ENCODE measurements at regions not wholly inside any gene's neighbourhood (a gene's known extent, or its start where the extent isn't known, plus 50 kb on each side); places are given as distances from the start of the nearest gene placed in this dataset.

- DNase-seq (ENCODE audit: low read depth) = no peak
- no peak overlapping the region for H3K4me3 ChIP-seq (replicated peaks; ENCODE audit: low read depth, low read length)
- TF ChIP-seq CTCF (IDR thresholded peaks at IDR 0.05; ENCODE audit: low read length, missing control alignments) = no peak
Observed at GRCh38 chr5:125600559-125600958, 822.6 kb upstream of the GRAMD2B start.

GRCh38 chr5:125602184-125602583, 821.0 kb upstream of the GRAMD2B start:
- TF ChIP-seq CTCF (IDR thresholded peaks at IDR 0.05; ENCODE audit: low read length, missing control alignments) = no peak
- no peak overlapping the region for H3K4me3 ChIP-seq (replicated peaks; ENCODE audit: low read depth, low read length)
- no peak for DNase-seq (ENCODE audit: low read depth)

GRCh38 chr5:125603321-125603720, 819.9 kb upstream of the GRAMD2B start:
- DNase-seq (ENCODE audit: low read depth) = no peak
- H3K4me3 ChIP-seq (replicated peaks; ENCODE audit: low read depth, low read length) = no peak overlapping the region
- no peak for TF ChIP-seq CTCF (IDR thresholded peaks at IDR 0.05; ENCODE audit: low read length, missing control alignments)

- H3K4me3 ChIP-seq (replicated peaks; ENCODE audit: low read depth, low read length) = no peak overlapping the region
- no peak for TF ChIP-seq CTCF (IDR thresholded peaks at IDR 0.05; ENCODE audit: low read length, missing control alignments)
- DNase-seq (ENCODE audit: low read depth) = no peak
Observed at GRCh38 chr5:125604104-125604503, 819.1 kb upstream of the GRAMD2B start.

- DNase-seq (ENCODE audit: low read depth) = peak; percentile 57
- TF ChIP-seq CTCF (IDR thresholded peaks at IDR 0.05; ENCODE audit: low read length, missing control alignments) = no peak
Observed at GRCh38 chr5:125607018-125607417, 816.2 kb upstream of the GRAMD2B start.

GRCh38 chr5:125609011-125609410, 814.2 kb upstream of the GRAMD2B start:
- TF ChIP-seq CTCF (IDR thresholded peaks at IDR 0.05; ENCODE audit: low read length, missing control alignments) = no peak
- no peak overlapping the region for H3K4me3 ChIP-seq (replicated peaks; ENCODE audit: low read depth, low read length)
- DNase-seq (ENCODE audit: low read depth) = no peak

More at GRCh38 chr5:125607018-125607417, 816.2 kb upstream of the GRAMD2B start:
- no peak overlapping the region for H3K4me3 ChIP-seq (replicated peaks; ENCODE audit: low read depth, low read length)

GRCh38 chr5:125610892-125611291, 812.3 kb upstream of the GRAMD2B start:
- no peak for DNase-seq (ENCODE audit: low read depth)
- TF ChIP-seq CTCF (IDR thresholded peaks at IDR 0.05; ENCODE audit: low read length, missing control alignments) = no peak
- H3K4me3 ChIP-seq (replicated peaks; ENCODE audit: low read depth, low read length) = no peak overlapping the region
